ENCODE measurements at regions not wholly inside any gene's neighbourhood (a gene's known extent, or its start where the extent isn't known, plus 50 kb on each side); places are given as distances from the start of the nearest gene placed in this dataset.

GRCh38 chr13:38086013-38086412 lies 216.4 kb upstream of the TRPC4 start:
- TF ChIP-seq, protein P1, sequence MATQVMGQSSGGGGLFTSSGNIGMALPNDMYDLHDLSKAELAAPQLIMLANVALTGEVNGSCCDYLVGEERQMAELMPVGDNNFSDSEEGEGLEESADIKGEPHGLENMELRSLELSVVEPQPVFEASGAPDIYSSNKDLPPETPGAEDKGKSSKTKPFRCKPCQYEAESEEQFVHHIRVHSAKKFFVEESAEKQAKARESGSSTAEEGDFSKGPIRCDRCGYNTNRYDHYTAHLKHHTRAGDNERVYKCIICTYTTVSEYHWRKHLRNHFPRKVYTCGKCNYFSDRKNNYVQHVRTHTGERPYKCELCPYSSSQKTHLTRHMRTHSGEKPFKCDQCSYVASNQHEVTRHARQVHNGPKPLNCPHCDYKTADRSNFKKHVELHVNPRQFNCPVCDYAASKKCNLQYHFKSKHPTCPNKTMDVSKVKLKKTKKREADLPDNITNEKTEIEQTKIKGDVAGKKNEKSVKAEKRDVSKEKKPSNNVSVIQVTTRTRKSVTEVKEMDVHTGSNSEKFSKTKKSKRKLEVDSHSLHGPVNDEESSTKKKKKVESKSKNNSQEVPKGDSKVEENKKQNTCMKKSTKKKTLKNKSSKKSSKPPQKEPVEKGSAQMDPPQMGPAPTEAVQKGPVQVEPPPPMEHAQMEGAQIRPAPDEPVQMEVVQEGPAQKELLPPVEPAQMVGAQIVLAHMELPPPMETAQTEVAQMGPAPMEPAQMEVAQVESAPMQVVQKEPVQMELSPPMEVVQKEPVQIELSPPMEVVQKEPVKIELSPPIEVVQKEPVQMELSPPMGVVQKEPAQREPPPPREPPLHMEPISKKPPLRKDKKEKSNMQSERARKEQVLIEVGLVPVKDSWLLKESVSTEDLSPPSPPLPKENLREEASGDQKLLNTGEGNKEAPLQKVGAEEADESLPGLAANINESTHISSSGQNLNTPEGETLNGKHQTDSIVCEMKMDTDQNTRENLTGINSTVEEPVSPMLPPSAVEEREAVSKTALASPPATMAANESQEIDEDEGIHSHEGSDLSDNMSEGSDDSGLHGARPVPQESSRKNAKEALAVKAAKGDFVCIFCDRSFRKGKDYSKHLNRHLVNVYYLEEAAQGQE (IDR thresholded peaks at IDR 0.05; ENCODE audit: unreplicated experiment), result no peak
- TF ChIP-seq ZNF331 (CRISPR knock-in tag; IDR thresholded peaks at IDR 0.05; ENCODE audit: low read depth), result no peak
- TF ChIP-seq, protein P2, sequence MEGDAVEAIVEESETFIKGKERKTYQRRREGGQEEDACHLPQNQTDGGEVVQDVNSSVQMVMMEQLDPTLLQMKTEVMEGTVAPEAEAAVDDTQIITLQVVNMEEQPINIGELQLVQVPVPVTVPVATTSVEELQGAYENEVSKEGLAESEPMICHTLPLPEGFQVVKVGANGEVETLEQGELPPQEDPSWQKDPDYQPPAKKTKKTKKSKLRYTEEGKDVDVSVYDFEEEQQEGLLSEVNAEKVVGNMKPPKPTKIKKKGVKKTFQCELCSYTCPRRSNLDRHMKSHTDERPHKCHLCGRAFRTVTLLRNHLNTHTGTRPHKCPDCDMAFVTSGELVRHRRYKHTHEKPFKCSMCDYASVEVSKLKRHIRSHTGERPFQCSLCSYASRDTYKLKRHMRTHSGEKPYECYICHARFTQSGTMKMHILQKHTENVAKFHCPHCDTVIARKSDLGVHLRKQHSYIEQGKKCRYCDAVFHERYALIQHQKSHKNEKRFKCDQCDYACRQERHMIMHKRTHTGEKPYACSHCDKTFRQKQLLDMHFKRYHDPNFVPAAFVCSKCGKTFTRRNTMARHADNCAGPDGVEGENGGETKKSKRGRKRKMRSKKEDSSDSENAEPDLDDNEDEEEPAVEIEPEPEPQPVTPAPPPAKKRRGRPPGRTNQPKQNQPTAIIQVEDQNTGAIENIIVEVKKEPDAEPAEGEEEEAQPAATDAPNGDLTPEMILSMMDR (conservative IDR thresholded peaks at IDR 0.05; ENCODE audit: low read depth in 2 of 2), result no peak
- TF ChIP-seq POLR2AphosphoS5 (IDR thresholded peaks at IDR 0.05; ENCODE audit: low read depth), result no peak
- no peak for TF ChIP-seq EZH2 (IDR thresholded peaks at IDR 0.05; ENCODE audit: low read depth, unreplicated experiment)
